Colonic mucosa (tissue), 4 donors: ENCODE measurements at regions not wholly inside any gene's neighbourhood (a gene's known extent, or its start where the extent isn't known, plus 50 kb on each side); places are given as distances from the start of the nearest gene placed in this dataset.

Source experiments
- DNase-seq: peaks from one replicate; pipeline ENCODE4 v3.0.0-alpha.2; 2020
- H3K27ac ChIP-seq: fragments of 200-600 bp; one replicate; pipeline ENCODE4 v1.8.0; 2021
- H3K27me3 ChIP-seq: fragments of 200-600 bp; one replicate; pipeline ENCODE4 v1.8.0; 2021
- H3K36me3 ChIP-seq: fragments of 200-600 bp; one replicate; pipeline ENCODE4 v1.8.0; 2021
- H3K4me1 ChIP-seq: fragments of 200-600 bp; one replicate; pipeline ENCODE4 v1.8.0; 2021; ENCODE audit warnings: mild to moderate bottlenecking
- H3K4me3 ChIP-seq: fragments of 200-600 bp; one replicate; pipeline ENCODE4 v1.8.0; 2021
- H3K9ac ChIP-seq, 2 donors: one replicate each; pipeline ENCODE4 v1.7.0; 2013; ENCODE audit warnings: control low read depth in 2 of 2, low read depth in 2 of 2, low read length in 2 of 2
- H3K9me3 ChIP-seq: fragments of 200-600 bp; one replicate; pipeline ENCODE4 v1.8.0; 2021
- CTCF ChIP-seq: fragments of 200-600 bp; IDR thresholded peaks from one replicate; pipeline ENCODE4 v1.8.0; 2022; ENCODE audit warnings: antibody characterized with exemption, mild to moderate bottlenecking
- intact Hi-C: fragments of 100-400 bp; cut with DNase I; formaldehyde crosslinking; loops from one replicate; pipeline ENCODE4 v1.14.1; 2022
- donor health status: healthy.
- donor health status: DM: no; HTN: no; CAD: no.
- donor health status: DM: no; HTN: no; CAD: no.

GRCh38 chr4:112853662-112854256 is 195.7 kb upstream of the ANK2 start:
- Histone ChIP-seq H3K4me1 (no peaks in the 10 kb centered on the region), H3K27me3 (no peaks in the 10 kb centered on the region), H3K36me3 (no peaks in the 10 kb centered on the region), H3K4me3 (no peak overlapping the region), H3K27ac (no peak overlapping the region), H3K9me3 (no peaks in the 10 kb centered on the region), H3K9ac (no peak overlapping the region)
- intact Hi-C loops, result no loop called here
- TF ChIP-seq CTCF, result no peak
- DNase-seq, result no peak

GRCh38 chr4:112854420-112854819 is 195.0 kb upstream of the ANK2 start:
- no peak overlapping the region for H3K4me3 ChIP-seq
- H3K9me3 ChIP-seq, result no peaks in the 10 kb centered on the region
- intact Hi-C loops, result no loop called here
- no peaks in the 10 kb centered on the region for H3K4me1 ChIP-seq
- H3K36me3 ChIP-seq, result no peaks in the 10 kb centered on the region
- no peaks in the 10 kb centered on the region for H3K27me3 ChIP-seq
- no peak overlapping the region for H3K27ac ChIP-seq
- no peak for TF ChIP-seq CTCF
- no peak overlapping the region for H3K9ac ChIP-seq
- no peak for DNase-seq

DNA sequence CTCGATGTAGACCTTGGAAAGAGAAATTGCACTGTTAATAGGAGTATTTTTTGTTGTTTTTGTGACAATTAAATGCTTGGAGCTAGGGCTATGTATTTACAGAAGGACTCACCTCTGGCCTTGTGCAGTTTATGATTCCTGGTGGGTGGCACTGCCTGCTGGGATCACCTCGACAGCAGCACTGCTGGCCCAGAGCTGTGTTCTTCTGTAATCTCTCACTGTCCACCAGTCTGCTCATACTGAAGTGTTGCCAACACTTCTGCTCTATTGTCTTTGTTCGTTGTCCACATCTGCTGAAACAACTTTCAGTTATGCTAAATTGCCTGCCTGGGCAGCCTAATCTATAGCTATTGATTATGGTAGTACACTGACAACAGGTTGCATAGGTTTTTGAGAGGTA is 194.4 kb upstream of the ANK2 start:
- Histone ChIP-seq H3K4me1 (no peaks in the 10 kb centered on the region), H3K36me3 (no peaks in the 10 kb centered on the region), H3K27ac (no peak overlapping the region), H3K27me3 (no peaks in the 10 kb centered on the region), H3K9me3 (no peaks in the 10 kb centered on the region), H3K4me3 (no peak overlapping the region), H3K9ac (no peak overlapping the region)
- no peak for TF ChIP-seq CTCF
- no peak for DNase-seq
- intact Hi-C loops, result no loop called here

GRCh38 chr4:112857461-112857860 is 192.0 kb upstream of the ANK2 start:
- intact Hi-C loops, result no loop called here
- Histone ChIP-seq H3K9ac (no peak overlapping the region), H3K4me1 (no peaks in the 10 kb centered on the region), H3K9me3 (no peaks in the 10 kb centered on the region), H3K27ac (no peak overlapping the region), H3K36me3 (no peaks in the 10 kb centered on the region), H3K27me3 (no peaks in the 10 kb centered on the region), H3K4me3 (no peak overlapping the region)
- TF ChIP-seq CTCF, result no peak
- no peak for DNase-seq

DNA sequence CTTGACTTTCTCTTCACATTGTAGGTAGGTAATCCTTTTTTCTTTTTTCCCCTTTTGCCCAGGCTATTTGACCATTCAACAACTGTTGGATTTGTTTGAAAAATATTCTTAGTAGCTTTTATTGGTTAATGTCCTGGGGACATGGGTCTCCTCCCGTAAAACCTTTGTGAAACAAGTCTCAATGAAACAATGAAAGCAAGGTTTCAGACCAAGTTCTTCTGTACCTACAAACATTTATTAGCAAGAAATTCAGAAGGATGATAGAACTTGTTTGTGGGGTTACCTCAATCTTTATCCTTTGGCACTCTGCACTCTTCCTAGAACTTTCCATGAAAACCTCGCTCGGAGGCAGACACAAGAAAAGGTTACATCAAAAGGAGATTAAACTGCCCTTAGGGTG is 190.7 kb upstream of the ANK2 start:
- H3K4me3 ChIP-seq, result no peak overlapping the region
- no peak overlapping the region for H3K27ac ChIP-seq
- H3K4me1 ChIP-seq, result no peaks in the 10 kb centered on the region
- no peaks in the 10 kb centered on the region for H3K36me3 ChIP-seq
- H3K9ac ChIP-seq, result no peak overlapping the region
- TF ChIP-seq CTCF, result no peak
- intact Hi-C loops, result no loop called here
- H3K27me3 ChIP-seq, result no peaks in the 10 kb centered on the region
- no peak for DNase-seq
- no peaks in the 10 kb centered on the region for H3K9me3 ChIP-seq
